IMR-90 (cell line): ENCODE measurements at regions not wholly inside any gene's neighbourhood (a gene's known extent, or its start where the extent isn't known, plus 50 kb on each side); places are given as distances from the start of the nearest gene placed in this dataset.

Experiments
- ATAC-seq: fragments of 200-7000 bp; cut with Tn5 transposase; 2 replicates; pipeline ENCODE4 v1.9.1; 2020; ENCODE audit warnings: low read depth, mild to moderate bottlenecking, moderate library complexity
- BruUV-seq: library from RNA; stranded (reverse); fragments of 400-500 nt; replicated peaks from 2 replicates; lab custom pipeline; 2021; lab: Mats Ljungman, UMichigan
- CTCF ChIA-PET: fragments of 300-600 bp; formaldehyde crosslinking; extraction: SDS; loops from one replicate; lab custom pipeline; 2021; ENCODE audit warnings: antibody characterized with exemption; lab: Yijun Ruan, JAX
- POLR2A ChIA-PET: fragments of 300-600 bp; sonication (Branson Sonifier 250); formaldehyde crosslinking; loops from one replicate; lab custom pipeline; 2022; ENCODE audit warnings: antibody characterized with exemption; ENCODE audit not compliant: unreplicated experiment; lab: Charles Lee
- DNase-seq: peaks from one replicate; pipeline ENCODE4 v3.0.0; 2013
- H2AFZ ChIP-seq: replicated peaks from 2 replicates; pipeline ENCODE3; 2013; ENCODE audit warnings: low read length, mild to moderate bottlenecking; ENCODE audit not compliant: poor library complexity
- H2AK5ac ChIP-seq: 2 replicates; pipeline ENCODE4 v1.6.1; 2013; ENCODE audit warnings: low read depth, low read length, inconsistent platforms
- H2AK9ac ChIP-seq: replicated peaks from 2 replicates; pipeline ENCODE3; 2013; ENCODE audit warnings: mild to moderate bottlenecking, low read depth, low read length, moderate library complexity; ENCODE audit not compliant: poor library complexity
- H2BK120ac ChIP-seq: 2 replicates; pipeline ENCODE4 v1.6.1; 2013; ENCODE audit warnings: low read depth, low read length, inconsistent platforms
- H2BK15ac ChIP-seq: 3 replicates; pipeline ENCODE4 v1.6.1; 2013; ENCODE audit warnings: low read depth, low read length, inconsistent platforms
- H2BK20ac ChIP-seq: 2 replicates; pipeline ENCODE4 v1.6.1; 2013; ENCODE audit warnings: low read depth, mild to moderate bottlenecking, inconsistent platforms, low read length, moderate library complexity
- H2BK5ac ChIP-seq: 2 replicates; pipeline ENCODE4 v1.6.1; 2013; ENCODE audit warnings: mild to moderate bottlenecking, low read depth, low read length, inconsistent platforms; ENCODE audit not compliant: poor library complexity, severe bottlenecking
- H3K14ac ChIP-seq: replicated peaks from 2 replicates; pipeline ENCODE4 v1.6.1; 2013; ENCODE audit warnings: low read depth, low read length, inconsistent platforms
- H3K18ac ChIP-seq: 2 replicates; pipeline ENCODE4 v1.6.1; 2013; ENCODE audit warnings: low read depth, low read length, control low read depth
- H3K23ac ChIP-seq: 2 replicates; pipeline ENCODE4 v1.6.1; 2013; ENCODE audit warnings: low read depth, low read length, inconsistent platforms
- H3K27ac ChIP-seq: 2 replicates; pipeline ENCODE4 v1.5.1; 2013; ENCODE audit warnings: mild to moderate bottlenecking, control low read depth, low read length; ENCODE audit not compliant: insufficient read depth
- H3K27me3 ChIP-seq: 2 replicates; pipeline ENCODE4 v1.6.1; 2013; ENCODE audit warnings: low read length; ENCODE audit not compliant: control insufficient read depth, insufficient read depth
- H3K36me3 ChIP-seq: 2 replicates; pipeline ENCODE4 v1.6.1; 2013; ENCODE audit warnings: low read length, mixed read lengths; ENCODE audit not compliant: control insufficient read depth, insufficient read depth
- H3K4ac ChIP-seq: 2 replicates; pipeline ENCODE4 v1.6.1; 2013; ENCODE audit warnings: low read depth, low read length, inconsistent platforms
- H3K4me1 ChIP-seq: 2 replicates; pipeline ENCODE4 v1.6.1; 2013; ENCODE audit warnings: low read length, mixed read lengths; ENCODE audit not compliant: control insufficient read depth, insufficient read depth
- H3K4me2 ChIP-seq: 2 replicates; pipeline ENCODE4 v1.6.1; 2013; ENCODE audit warnings: low read depth, mild to moderate bottlenecking, control low read depth, low read length, moderate library complexity
- H3K4me3 ChIP-seq: 2 replicates; pipeline ENCODE4 v1.5.1; 2013; ENCODE audit warnings: low read depth, mild to moderate bottlenecking, control low read depth, low read length, moderate library complexity; ENCODE audit not compliant: insufficient read depth
- H3K56ac ChIP-seq: 2 replicates; pipeline ENCODE4 v1.6.1; 2013; ENCODE audit warnings: low read length, inconsistent platforms; ENCODE audit not compliant: insufficient read depth; ENCODE audit errors: extremely low read depth
- H3K79me1 ChIP-seq, 2 experiments: 2 replicates each; pipeline ENCODE4 v1.6.1; 2013; ENCODE audit warnings: low read length in 2 of 2, inconsistent platforms in 1 of 2, low read depth in 1 of 2
- H3K9ac ChIP-seq: 2 replicates; pipeline ENCODE4 v1.6.1; 2013; ENCODE audit warnings: low read depth, low read length, control low read depth
- H3K9me1 ChIP-seq: 2 replicates; pipeline ENCODE4 v1.6.1; 2013; ENCODE audit warnings: low read length, inconsistent platforms; ENCODE audit not compliant: insufficient read depth
- H3K9me3 ChIP-seq: 2 replicates; pipeline ENCODE4 v1.6.1; 2013; ENCODE audit warnings: low read length; ENCODE audit not compliant: control insufficient read depth, insufficient read depth
- H4K20me1 ChIP-seq: 2 replicates; pipeline ENCODE4 v1.6.1; 2013; ENCODE audit warnings: low read length, inconsistent platforms; ENCODE audit not compliant: insufficient read depth
- H4K5ac ChIP-seq: 2 replicates; pipeline ENCODE4 v1.6.1; 2013; ENCODE audit warnings: mild to moderate bottlenecking, low read depth, low read length, control low read depth
- H4K8ac ChIP-seq, 2 experiments: 2 replicates each; pipeline ENCODE4 v1.6.1; 2013; ENCODE audit warnings: low read depth in 2 of 2, low read length in 2 of 2, control low read depth in 1 of 2, inconsistent platforms in 1 of 2
- H4K91ac ChIP-seq: 2 replicates; pipeline ENCODE4 v1.6.1; 2013; ENCODE audit warnings: low read depth, low read length, inconsistent platforms; ENCODE audit not compliant: insufficient read depth
- BHLHE40 ChIP-seq: fragments of 150-350 bp; IDR thresholded peaks from 2 replicates; pipeline ENCODE4 v1.6.1; 2016; ENCODE audit warnings: mild to moderate bottlenecking, low read depth, low read length
- CEBPB ChIP-seq: IDR thresholded peaks from 2 replicates; pipeline ENCODE4 v1.6.1; 2012; ENCODE audit warnings: low read depth, low read length, improper control_type of control experiment
- CHD1 ChIP-seq: IDR thresholded peaks from 2 replicates; pipeline ENCODE4 v1.6.1; 2012; ENCODE audit warnings: low read depth, low read length, improper control_type of control experiment
- ELK1 ChIP-seq: fragments of 150-350 bp; IDR thresholded peaks from 2 replicates; pipeline ENCODE4 v1.6.1; 2016; ENCODE audit warnings: low read depth, mild to moderate bottlenecking, low read length, moderate library complexity, borderline replicate concordance
- MAFK ChIP-seq: IDR thresholded peaks from 2 replicates; pipeline ENCODE4 v1.6.1; 2012; ENCODE audit warnings: low read depth, low read length, improper control_type of control experiment
- NFE2L2 ChIP-seq: fragments of 150-350 bp; IDR thresholded peaks from 2 replicates; pipeline ENCODE4 v1.6.1; 2016; ENCODE audit warnings: low read depth, mild to moderate bottlenecking, low read length
- RCOR1 ChIP-seq: IDR thresholded peaks from 2 replicates; pipeline ENCODE4 v1.6.1; 2012; ENCODE audit warnings: mild to moderate bottlenecking, low read length, improper control_type of control experiment; ENCODE audit not compliant: insufficient replicate concordance
- USF2 ChIP-seq: fragments of 150-350 bp; IDR thresholded peaks from 2 replicates; pipeline ENCODE4 v1.6.1; 2017; ENCODE audit warnings: mild to moderate bottlenecking, antibody characterized with exemption, low read length, low read depth
- WGBS, 2 experiments: methylation state at CpG; one replicate each; pipeline versions ENCODE4 v1.1.5 to v1.1.7; 2013; ENCODE audit warnings: missing lambda C conversion rate in 2 of 2; ENCODE audit not compliant: insufficient read length in 1 of 2; ENCODE audit errors: extremely low coverage in 2 of 2; 5-methylcytosine and 5-hydroxymethylcytosine counted together
- dilution Hi-C: fragments of 300-500 bp; cut with HindIII; formaldehyde crosslinking; loops from one replicate; pipeline ENCODE4 v1.14.3; 2018; ENCODE audit warnings: low sequenced_read_pairs; ENCODE audit not compliant: unreplicated experiment
- in situ Hi-C: fragments of 300-500 bp; cut with MboI; formaldehyde crosslinking; loops from 3 replicates; pipeline ENCODE4 v1.14.3; 2019; ENCODE audit warnings: low sequenced_read_pairs, inconsistent platforms, mixed read lengths
- intact Hi-C: fragments of 100-400 bp; cut with micrococcal nuclease; formaldehyde crosslinking; loops from 2 replicates; pipeline ENCODE4 v1.10.0; 2022

DNA sequence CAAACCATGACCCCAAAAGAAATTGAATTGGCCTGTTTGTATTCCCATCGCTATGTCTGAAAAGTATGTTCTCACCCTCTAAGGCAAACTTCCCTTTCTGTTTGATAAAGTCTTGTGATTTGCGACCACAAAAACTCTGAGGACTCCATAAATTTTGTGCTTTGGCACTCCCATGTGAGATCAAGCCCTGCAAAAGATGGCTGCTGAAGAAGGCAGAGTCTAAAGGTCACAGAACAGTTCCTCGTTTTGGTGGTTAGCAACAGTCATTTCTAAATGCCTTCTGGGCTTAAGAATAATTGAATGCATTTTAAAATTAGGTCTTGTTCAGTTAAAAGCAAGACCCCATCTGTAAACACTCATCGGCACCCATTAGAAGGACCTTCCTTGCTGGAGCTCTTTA, 441.6 kb downstream of the OMA1 start:
- Histone ChIP-seq H4K91ac (no peak overlapping the region), H2BK120ac (no peak overlapping the region), H3K14ac (no peak overlapping the region), H3K18ac (no peak overlapping the region), H2BK20ac (no peak overlapping the region), H3K79me1 (no peaks in the 10 kb centered on the region), H4K5ac (no peak overlapping the region), H3K36me3 (no peaks in the 10 kb centered on the region), H3K4me2 (no peak overlapping the region), H3K4ac (no peak overlapping the region), H2AK5ac (no peak overlapping the region), H3K4me3 (no peak overlapping the region), H3K27me3 (no peaks in the 10 kb centered on the region), H2AK9ac (no peak overlapping the region), H3K4me1 (no peaks in the 10 kb centered on the region), H2BK15ac (no peak overlapping the region), H3K9me3 (no peaks in the 10 kb centered on the region), H3K23ac (no peak overlapping the region), H3K27ac (no peak overlapping the region), H3K9ac (no peak overlapping the region), H4K8ac (no peak overlapping the region), H4K20me1 (no peaks in the 10 kb centered on the region), H2AFZ (no peak overlapping the region), H2BK5ac (no peak overlapping the region), H3K9me1 (no peaks in the 10 kb centered on the region), H3K56ac (no peak overlapping the region)
- no peak for ATAC-seq
- DNase-seq: no peak
- no TSS peak for BruUV-seq
- ChIA-PET CTCF (no interaction called here), POLR2A (no interaction called here)
- TF ChIP-seq MAFK (no peak), RCOR1 (no peak), BHLHE40 (no peak), USF2 (no peak), CEBPB (no peak), ELK1 (no peak), CHD1 (no peak), NFE2L2 (no peak)
- dilution Hi-C loops: no loop called here
- no CpG with 5 or more reads among the region's 4 CpGs for WGBS, 2 experiments
- in situ Hi-C loops: no loop called here
- intact Hi-C loops: no loop called here
